ENCODE measurements at regions not wholly inside any gene's neighbourhood (a gene's known extent, or its start where the extent isn't known, plus 50 kb on each side); places are given as distances from the start of the nearest gene placed in this dataset.

GRCh38 chr11:69999721-70000120 is 78.4 kb upstream of the ANO1 start:
- TF ChIP-seq CTCF (IDR thresholded peaks at IDR 0.05) = no peak
- TF ChIP-seq POLR2AphosphoS5 (IDR thresholded peaks at IDR 0.05; ENCODE audit: low read depth, low read length) = no peak

All from Panc1 (cell line).